ENCODE measurements at regions not wholly inside any gene's neighbourhood (a gene's known extent, or its start where the extent isn't known, plus 50 kb on each side); places are given as distances from the start of the nearest gene placed in this dataset.

GRCh38 chr13:80558074-80558473 is 217.1 kb upstream of the SPRY2 start:
- intact Hi-C loops (cut with DNase I), result no loop called here
- TF ChIP-seq CTCF (IDR thresholded peaks at IDR 0.05) (no peak), POLR2A (IDR thresholded peaks at IDR 0.05) (no peak)
- DNase-seq, result no peak
- H3K4me3 ChIP-seq (replicated peaks in 1 of 3), result no peak overlapping the region
- H3K36me3 ChIP-seq, result no peaks in the 10 kb centered on the region
- H3K27me3 ChIP-seq, result no peaks in the 10 kb centered on the region
- WGBS, 2 donors, result 81 to 85% methylated on average over 4 of the region's 4 CpGs
- H3K27ac ChIP-seq, result no peak overlapping the region
- H3K4me1 ChIP-seq, result no peaks in the 10 kb centered on the region
- H3K9me3 ChIP-seq, result no peaks in the 10 kb centered on the region

- WGBS, 2 donors, result 58 to 63% methylated on average over 5 of the region's 5 CpGs
- no peaks in the 10 kb centered on the region for H3K4me1 ChIP-seq
- no peak for DNase-seq
- TF ChIP-seq CTCF (IDR thresholded peaks at IDR 0.05) (no peak), POLR2A (IDR thresholded peaks at IDR 0.05) (no peak)
- H3K27me3 ChIP-seq, result no peaks in the 10 kb centered on the region
- no peak overlapping the region for H3K4me3 ChIP-seq (replicated peaks in 1 of 3)
- no peaks in the 10 kb centered on the region for H3K9me3 ChIP-seq
- intact Hi-C loops (cut with DNase I), result no loop called here
- H3K27ac ChIP-seq, result no peak overlapping the region
- no peaks in the 10 kb centered on the region for H3K36me3 ChIP-seq
Measured at GRCh38 chr13:80555796-80556678, 215.1 kb upstream of the SPRY2 start.

- no peak for TF ChIP-seq POLR2A (IDR thresholded peaks at IDR 0.05)
- no peak for TF ChIP-seq CTCF (IDR thresholded peaks at IDR 0.05)
- Histone ChIP-seq H3K4me3 (replicated peaks in 1 of 3) (no peak overlapping the region), H3K27me3 (no peaks in the 10 kb centered on the region), H3K4me1 (no peaks in the 10 kb centered on the region), H3K27ac (no peak overlapping the region), H3K9me3 (no peaks in the 10 kb centered on the region), H3K36me3 (no peaks in the 10 kb centered on the region)
- DNase-seq, result no peak
- 48 to 59% methylated on average over 4 of the region's 4 CpGs for WGBS, 2 donors
- intact Hi-C loops (cut with DNase I), result no loop called here
Measured at GRCh38 chr13:80552851-80553440, 212.0 kb upstream of the SPRY2 start.

GRCh38 chr13:80551650-80552497 is 210.9 kb upstream of the SPRY2 start:
- Histone ChIP-seq H3K4me3 (replicated peaks in 1 of 3) (no peak overlapping the region), H3K27me3 (no peaks in the 10 kb centered on the region), H3K4me1 (no peaks in the 10 kb centered on the region), H3K36me3 (no peaks in the 10 kb centered on the region), H3K9me3 (no peaks in the 10 kb centered on the region), H3K27ac (no peak overlapping the region)
- TF ChIP-seq POLR2A (IDR thresholded peaks at IDR 0.05) (no peak), CTCF (IDR thresholded peaks at IDR 0.05) (no peak)
- intact Hi-C loops (cut with DNase I), result no loop called here
- WGBS, 2 donors, result 62 to 64% methylated on average over 1 of the region's 1 CpG
- no peak for DNase-seq
